ENCODE measurements at regions not wholly inside any gene's neighbourhood (a gene's known extent, or its start where the extent isn't known, plus 50 kb on each side); places are given as distances from the start of the nearest gene placed in this dataset.
"Not testable (repeated sequence)": the region's sequence is repeated elsewhere in the genome, so short reads cannot be mapped to it uniquely, and the experiment has no call there.

GRCh38 chr2:186382932-186383331 lies 103.1 kb upstream of the ZC3H15 start:
- H3K27me3 ChIP-seq (replicated peaks in 1 of 2; ENCODE audit: control insufficient read depth in 2 of 2, extremely low read depth in 1 of 2, insufficient read depth in 2 of 2, low read length in 1 of 2): no peaks in the 10 kb centered on the region
- Mint-ChIP-seq H3K36me3 (peaks cover 65% of the 10 kb centered on the region), H3K27me3 (no peaks in the 10 kb centered on the region), H3K27ac (no peak overlapping the region), H3K9me3 (peaks cover 20 to 48% (median 36%) of the 10 kb centered on the region in 3 donors), H3K4me3 (no peak overlapping the region), H3K4me1 (no peaks in the 10 kb centered on the region)
- ATAC-seq (replicated peaks in 1 of 4) (no peak), DNase-seq (no peak)
- H3K9me3 ChIP-seq: no peaks in the 10 kb centered on the region
- H3K4me1 ChIP-seq (ENCODE audit: control insufficient read depth in 1 of 2, extremely low read depth in 1 of 2, insufficient read depth in 2 of 2, low read length in 2 of 2): no peaks in the 10 kb centered on the region
- ChIA-PET POLR2A (no interaction called here), CTCF (no interaction called here)
- no peak overlapping the region for H3K4me3 ChIP-seq (ENCODE audit: control insufficient read depth in 1 of 2, extremely low read depth in 1 of 2, low read length in 1 of 2)
- H3K36me3 ChIP-seq (ENCODE audit: control insufficient read depth in 2 of 2, extremely low read depth in 1 of 2, insufficient read depth in 1 of 2, low read length in 1 of 2): no peaks in the 10 kb centered on the region
- WGBS (ENCODE audit: insufficient coverage): no CpG with 5 or more reads among the region's 1 CpG
- H3K27ac ChIP-seq (ENCODE audit: low read length): no peak overlapping the region

- H3K4me1 Mint-ChIP-seq: no peaks in the 10 kb centered on the region
- ChIA-PET CTCF (no interaction called here), POLR2A (no interaction called here)
- no peaks in the 10 kb centered on the region for H3K27me3 Mint-ChIP-seq
- H3K9me3 Mint-ChIP-seq: peaks cover 25 to 46% (median 40%) of the 10 kb centered on the region in 3 donors
- Histone ChIP-seq H3K4me1 (ENCODE audit: control insufficient read depth in 1 of 2, extremely low read depth in 1 of 2, insufficient read depth in 2 of 2, low read length in 2 of 2) (no peaks in the 10 kb centered on the region), H3K36me3 (ENCODE audit: control insufficient read depth in 2 of 2, extremely low read depth in 1 of 2, insufficient read depth in 1 of 2, low read length in 1 of 2) (no peaks in the 10 kb centered on the region), H3K27me3 (replicated peaks in 1 of 2; ENCODE audit: control insufficient read depth in 2 of 2, extremely low read depth in 1 of 2, insufficient read depth in 2 of 2, low read length in 1 of 2) (no peaks in the 10 kb centered on the region), H3K4me3 (ENCODE audit: control insufficient read depth in 1 of 2, extremely low read depth in 1 of 2, low read length in 1 of 2) (no peak overlapping the region), H3K9me3 (no peaks in the 10 kb centered on the region), H3K27ac (ENCODE audit: low read length) (no peak overlapping the region)
- no peak for ATAC-seq (replicated peaks in 1 of 4)
- DNase-seq: no peak
- no peak overlapping the region for H3K27ac Mint-ChIP-seq
- H3K4me3 Mint-ChIP-seq: no peak overlapping the region
- H3K36me3 Mint-ChIP-seq: peaks cover 61% of the 10 kb centered on the region
Measured at GRCh38 chr2:186384226-186384625, 101.8 kb upstream of the ZC3H15 start.

- H3K4me3 ChIP-seq (ENCODE audit: control insufficient read depth in 1 of 2, extremely low read depth in 1 of 2, low read length in 1 of 2); ATAC-seq (replicated peaks in 1 of 4); H3K4me1 Mint-ChIP-seq; H3K4me3 Mint-ChIP-seq; H3K27ac ChIP-seq (ENCODE audit: low read length); CTCF ChIA-PET; H3K27me3 ChIP-seq (replicated peaks in 1 of 2; ENCODE audit: control insufficient read depth in 2 of 2, extremely low read depth in 1 of 2, insufficient read depth in 2 of 2, low read length in 1 of 2); H3K27ac Mint-ChIP-seq; H3K9me3 ChIP-seq; H3K36me3 ChIP-seq (ENCODE audit: control insufficient read depth in 2 of 2, extremely low read depth in 1 of 2, insufficient read depth in 1 of 2, low read length in 1 of 2); POLR2A ChIA-PET; H3K4me1 ChIP-seq (ENCODE audit: control insufficient read depth in 1 of 2, extremely low read depth in 1 of 2, insufficient read depth in 2 of 2, low read length in 2 of 2); H3K27me3 Mint-ChIP-seq; DNase-seq: not testable (repeated sequence)
- H3K36me3 Mint-ChIP-seq: peaks cover 64% of the 10 kb centered on the region
- WGBS (ENCODE audit: insufficient coverage): no CpG with 5 or more reads among the region's 4 CpGs
- peaks cover 35 to 60% (median 42%) of the 10 kb centered on the region in 3 donors for H3K9me3 Mint-ChIP-seq
Measured at GRCh38 chr2:186385638-186386201, 100.3 kb upstream of the ZC3H15 start.

- Histone ChIP-seq H3K4me3 (ENCODE audit: control insufficient read depth in 1 of 2, extremely low read depth in 1 of 2, low read length in 1 of 2) (no peak overlapping the region), H3K9me3 (no peaks in the 10 kb centered on the region), H3K4me1 (ENCODE audit: control insufficient read depth in 1 of 2, extremely low read depth in 1 of 2, insufficient read depth in 2 of 2, low read length in 2 of 2) (no peaks in the 10 kb centered on the region), H3K36me3 (ENCODE audit: control insufficient read depth in 2 of 2, extremely low read depth in 1 of 2, insufficient read depth in 1 of 2, low read length in 1 of 2) (no peaks in the 10 kb centered on the region), H3K27me3 (replicated peaks in 1 of 2; ENCODE audit: control insufficient read depth in 2 of 2, extremely low read depth in 1 of 2, insufficient read depth in 2 of 2, low read length in 1 of 2) (no peaks in the 10 kb centered on the region), H3K27ac (ENCODE audit: low read length) (no peak overlapping the region)
- ChIA-PET CTCF (no interaction called here), POLR2A (interaction anchor here in 1 of 2 donors (0.7 kb wide), 1 partner anchor 236 kb away, joined by 6 read pairs; no protein-coding TSS in a partner anchor)
- Mint-ChIP-seq H3K4me3 (no peak overlapping the region), H3K27ac (no peak overlapping the region), H3K9me3 (peaks cover 10 to 35% (median 20%) of the 10 kb centered on the region in 3 donors), H3K27me3 (no peaks in the 10 kb centered on the region), H3K4me1 (no peaks in the 10 kb centered on the region), H3K36me3 (peaks cover 12% of the 10 kb centered on the region)
- WGBS (ENCODE audit: insufficient coverage): no CpG with 5 or more reads among the region's 4 CpGs
- ATAC-seq (replicated peaks in 1 of 4): no peak
- DNase-seq: no peak
Measured at GRCh38 chr2:186399082-186399644, 86.9 kb upstream of the ZC3H15 start.

GRCh38 chr2:186405842-186406241 lies 80.2 kb upstream of the ZC3H15 start:
- DNase-seq (no peak), ATAC-seq (replicated peaks in 1 of 4) (no peak)
- Mint-ChIP-seq H3K36me3 (peaks cover 35% of the 10 kb centered on the region), H3K4me3 (no peak overlapping the region), H3K27ac (no peak overlapping the region), H3K9me3 (peaks cover 5 to 26% (median 13%) of the 10 kb centered on the region in 3 donors), H3K27me3 (no peaks in the 10 kb centered on the region), H3K4me1 (no peaks in the 10 kb centered on the region)
- H3K27ac ChIP-seq (ENCODE audit: low read length): no peak overlapping the region
- CTCF ChIA-PET: no interaction called here
- H3K9me3 ChIP-seq: no peaks in the 10 kb centered on the region
- no peak overlapping the region for H3K4me3 ChIP-seq (ENCODE audit: control insufficient read depth in 1 of 2, extremely low read depth in 1 of 2, low read length in 1 of 2)
- H3K4me1 ChIP-seq (ENCODE audit: control insufficient read depth in 1 of 2, extremely low read depth in 1 of 2, insufficient read depth in 2 of 2, low read length in 2 of 2): no peaks in the 10 kb centered on the region
- peaks cover 0 to 4% of the 10 kb centered on the region in 2 donors for H3K36me3 ChIP-seq (ENCODE audit: control insufficient read depth in 2 of 2, extremely low read depth in 1 of 2, insufficient read depth in 1 of 2, low read length in 1 of 2)
- POLR2A ChIA-PET: no interaction called here
- no peaks in the 10 kb centered on the region for H3K27me3 ChIP-seq (replicated peaks in 1 of 2; ENCODE audit: control insufficient read depth in 2 of 2, extremely low read depth in 1 of 2, insufficient read depth in 2 of 2, low read length in 1 of 2)

- DNase-seq: no peak
- no CpG with 5 or more reads among the region's 3 CpGs for WGBS (ENCODE audit: insufficient coverage)
- H3K27me3 ChIP-seq (replicated peaks in 1 of 2; ENCODE audit: control insufficient read depth in 2 of 2, extremely low read depth in 1 of 2, insufficient read depth in 2 of 2, low read length in 1 of 2): no peaks in the 10 kb centered on the region
- H3K27me3 Mint-ChIP-seq: no peaks in the 10 kb centered on the region
- no peak overlapping the region for H3K27ac Mint-ChIP-seq
- no peaks in the 10 kb centered on the region for H3K4me1 ChIP-seq (ENCODE audit: control insufficient read depth in 1 of 2, extremely low read depth in 1 of 2, insufficient read depth in 2 of 2, low read length in 2 of 2)
- ChIA-PET POLR2A (no interaction called here), CTCF (no interaction called here)
- ATAC-seq (replicated peaks in 1 of 4): no peak
- H3K4me3 Mint-ChIP-seq: no peak overlapping the region
- no peak overlapping the region for H3K27ac ChIP-seq (ENCODE audit: low read length)
- H3K9me3 ChIP-seq: no peaks in the 10 kb centered on the region
- H3K4me3 ChIP-seq (ENCODE audit: control insufficient read depth in 1 of 2, extremely low read depth in 1 of 2, low read length in 1 of 2): no peak overlapping the region
- peaks cover 50% of the 10 kb centered on the region for H3K36me3 Mint-ChIP-seq
- H3K4me1 Mint-ChIP-seq: no peaks in the 10 kb centered on the region
- peaks cover 0 to 4% of the 10 kb centered on the region in 2 donors for H3K36me3 ChIP-seq (ENCODE audit: control insufficient read depth in 2 of 2, extremely low read depth in 1 of 2, insufficient read depth in 1 of 2, low read length in 1 of 2)
- H3K9me3 Mint-ChIP-seq: peaks cover 5 to 27% (median 13%) of the 10 kb centered on the region in 3 donors
Measured at GRCh38 chr2:186407611-186408010, 78.4 kb upstream of the ZC3H15 start.

GRCh38 chr2:186410802-186411201 lies 75.3 kb upstream of the ZC3H15 start:
- Mint-ChIP-seq H3K4me1 (no peaks in the 10 kb centered on the region), H3K27me3 (no peaks in the 10 kb centered on the region), H3K36me3 (peaks cover 57% of the 10 kb centered on the region), H3K9me3 (peaks cover under 1 to 11% (median 2%) of the 10 kb centered on the region in 3 donors), H3K27ac (no peak overlapping the region), H3K4me3 (no peak overlapping the region)
- ChIA-PET POLR2A (no interaction called here), CTCF (no interaction called here)
- Histone ChIP-seq H3K4me1 (ENCODE audit: control insufficient read depth in 1 of 2, extremely low read depth in 1 of 2, insufficient read depth in 2 of 2, low read length in 2 of 2) (no peaks in the 10 kb centered on the region), H3K36me3 (ENCODE audit: control insufficient read depth in 2 of 2, extremely low read depth in 1 of 2, insufficient read depth in 1 of 2, low read length in 1 of 2) (peaks cover 0 to 4% of the 10 kb centered on the region in 2 donors), H3K9me3 (no peaks in the 10 kb centered on the region), H3K4me3 (ENCODE audit: control insufficient read depth in 1 of 2, extremely low read depth in 1 of 2, low read length in 1 of 2) (no peak overlapping the region), H3K27ac (ENCODE audit: low read length) (no peak overlapping the region), H3K27me3 (replicated peaks in 1 of 2; ENCODE audit: control insufficient read depth in 2 of 2, extremely low read depth in 1 of 2, insufficient read depth in 2 of 2, low read length in 1 of 2) (no peaks in the 10 kb centered on the region)
- no peak for DNase-seq
- no peak for ATAC-seq (replicated peaks in 1 of 4)
- WGBS (ENCODE audit: insufficient coverage): 88% methylated on average over 2 of the region's 2 CpGs
